ENCODE measurements at regions not wholly inside any gene's neighbourhood (a gene's known extent, or its start where the extent isn't known, plus 50 kb on each side); places are given as distances from the start of the nearest gene placed in this dataset.

- Histone ChIP-seq H3K9ac (ENCODE audit: low read length) (no peak overlapping the region), H3K27me3 (ENCODE audit: insufficient read depth, low read length) (no peaks in the 10 kb centered on the region), H3K79me2 (ENCODE audit: insufficient read depth, low read length) (no peaks in the 10 kb centered on the region), H3K27ac (ENCODE audit: low read depth, low read length) (no peak overlapping the region), H3K9me2 (ENCODE audit: insufficient read depth) (no peaks in the 10 kb centered on the region), H2AFZ (ENCODE audit: low read depth, low read length, poor library complexity, severe bottlenecking) (no peak overlapping the region), H3K4me3 (replicated peaks in 1 of 2; ENCODE audit: low read depth in 1 of 2, low read length in 2 of 2) (no peak overlapping the region), H3K9me3 (ENCODE audit: control insufficient read depth in 1 of 2, insufficient read depth in 1 of 2, low read depth in 1 of 2, low read length in 2 of 2) (no peaks in the 10 kb centered on the region), H3K36me3 (ENCODE audit: control insufficient read depth in 1 of 2, insufficient read depth in 2 of 2, low read length in 2 of 2) (no peaks in the 10 kb centered on the region), H4K20me1 (ENCODE audit: insufficient read depth) (no peaks in the 10 kb centered on the region), H3K4me1 (ENCODE audit: control insufficient read depth in 1 of 2, insufficient read depth in 2 of 2, low read length in 2 of 2) (no peaks in the 10 kb centered on the region), H3K4me2 (ENCODE audit: low read length) (no peak overlapping the region)
- no TSS peak for BruUV-seq (replicated peaks)
- no peak for TF ChIP-seq FOSL1 (IDR thresholded peaks at IDR 0.05; ENCODE audit: low read depth)
- no peak for TF ChIP-seq CEBPB (IDR thresholded peaks at IDR 0.05; ENCODE audit: low read depth)
- no peak for TF ChIP-seq POLR2A (IDR thresholded peaks at IDR 0.05; ENCODE audit: borderline replicate concordance, extremely low read depth, insufficient read depth, insufficient read length)
- ChIA-PET CTCF (no interaction called here), RAD21 (ENCODE audit: low non-redundant PET in 1 of 2, low total read pairs in 2 of 2, uncharacterized antibody in 2 of 2, unreplicated experiment in 2 of 2) (no interaction called here), POLR2A (no interaction called here)
- intact Hi-C loops (cut with micrococcal nuclease), result no loop called here
- no peak for DNase-seq (ENCODE audit: low read depth, low spot score)
- no peak for ATAC-seq
Measured at GRCh38 chr12:92337128-92337527, 191.5 kb upstream of the BTG1 start.

GRCh38 chr12:92336641-92337040, 191.0 kb upstream of the BTG1 start:
- ChIA-PET CTCF (no interaction called here), RAD21 (ENCODE audit: low non-redundant PET in 1 of 2, low total read pairs in 2 of 2, uncharacterized antibody in 2 of 2, unreplicated experiment in 2 of 2) (no interaction called here), POLR2A (no interaction called here)
- Histone ChIP-seq H3K9me3 (ENCODE audit: control insufficient read depth in 1 of 2, insufficient read depth in 1 of 2, low read depth in 1 of 2, low read length in 2 of 2) (no peaks in the 10 kb centered on the region), H3K4me2 (ENCODE audit: low read length) (no peak overlapping the region), H3K27ac (ENCODE audit: low read depth, low read length) (no peak overlapping the region), H3K9me2 (ENCODE audit: insufficient read depth) (no peaks in the 10 kb centered on the region), H3K4me1 (ENCODE audit: control insufficient read depth in 1 of 2, insufficient read depth in 2 of 2, low read length in 2 of 2) (no peaks in the 10 kb centered on the region), H3K27me3 (ENCODE audit: insufficient read depth, low read length) (no peaks in the 10 kb centered on the region), H3K79me2 (ENCODE audit: insufficient read depth, low read length) (no peaks in the 10 kb centered on the region), H3K9ac (ENCODE audit: low read length) (no peak overlapping the region), H3K36me3 (ENCODE audit: control insufficient read depth in 1 of 2, insufficient read depth in 2 of 2, low read length in 2 of 2) (no peaks in the 10 kb centered on the region), H4K20me1 (ENCODE audit: insufficient read depth) (no peaks in the 10 kb centered on the region), H3K4me3 (replicated peaks in 1 of 2; ENCODE audit: low read depth in 1 of 2, low read length in 2 of 2) (no peak overlapping the region), H2AFZ (ENCODE audit: low read depth, low read length, poor library complexity, severe bottlenecking) (no peak overlapping the region)
- DNase-seq (ENCODE audit: low read depth, low spot score) (no peak), ATAC-seq (no peak)
- intact Hi-C loops (cut with micrococcal nuclease), result no loop called here
- no TSS peak for BruUV-seq (replicated peaks)
- TF ChIP-seq CEBPB (IDR thresholded peaks at IDR 0.05; ENCODE audit: low read depth) (no peak), CTCF (IDR thresholded peaks at IDR 0.05 in 2 of 3, conservative IDR thresholded peaks at IDR 0.05 in 1 of 3; ENCODE audit: borderline replicate concordance in 1 of 3, insufficient read depth in 1 of 3, low read depth in 2 of 3, low read length in 2 of 3) (no peak), SP1 (IDR thresholded peaks at IDR 0.05; ENCODE audit: low read depth) (no peak), SRF (IDR thresholded peaks at IDR 0.05; ENCODE audit: low read depth) (no peak), POLR2AphosphoS5 (IDR thresholded peaks at IDR 0.05; ENCODE audit: low read depth, low read length) (no peak), ZFX (IDR thresholded peaks at IDR 0.05) (no peak), ZBTB33 (IDR thresholded peaks at IDR 0.05; ENCODE audit: extremely low read depth, insufficient replicate concordance, low read length) (no peak), JUND (IDR thresholded peaks at IDR 0.05) (no peak), YY1 (IDR thresholded peaks at IDR 0.05; ENCODE audit: extremely low read depth, insufficient replicate concordance, low read depth, low read length) (no peak), EZH2phosphoT487 (IDR thresholded peaks at IDR 0.05; ENCODE audit: borderline replicate concordance) (no peak), REST (IDR thresholded peaks at IDR 0.05; ENCODE audit: low read depth) (no peak), CBX3 (IDR thresholded peaks at IDR 0.05; ENCODE audit: low read depth) (no peak), TCF7L2 (IDR thresholded peaks at IDR 0.05; ENCODE audit: borderline replicate concordance, extremely low read depth, insufficient read depth, insufficient read length) (no peak)

Measured in HCT116 (cell line).